Mesenchymal stem cell (in vitro differentiated cells and primary cell): ENCODE measurements at regions not wholly inside any gene's neighbourhood (a gene's known extent, or its start where the extent isn't known, plus 50 kb on each side); places are given as distances from the start of the nearest gene placed in this dataset.

Experiments
- DNase-seq: peaks from one replicate; pipeline ENCODE4 v3.0.0-alpha.2; 2013
- H2AFZ ChIP-seq: one replicate; pipeline ENCODE4 v1.6.1; 2013; ENCODE audit warnings: low read depth, mild to moderate bottlenecking, control low read depth, inconsistent platforms, low read length, moderate library complexity
- H2AK5ac ChIP-seq: 2 replicates; pipeline ENCODE4 v1.6.1; 2013; ENCODE audit warnings: low read length, moderate library complexity, mild to moderate bottlenecking, inconsistent platforms; ENCODE audit not compliant: severe bottlenecking
- H2BK120ac ChIP-seq: one replicate; pipeline ENCODE4 v1.6.1; 2013; ENCODE audit warnings: low read depth, mild to moderate bottlenecking, inconsistent platforms, low read length, moderate library complexity
- H2BK12ac ChIP-seq, 2 experiments: one replicate each; pipeline ENCODE4 v1.6.1; 2013; ENCODE audit warnings: inconsistent platforms in 2 of 2, low read length in 2 of 2, mild to moderate bottlenecking in 2 of 2, moderate library complexity in 2 of 2, control low read depth in 1 of 2
- H2BK15ac ChIP-seq: one replicate; pipeline ENCODE4 v1.6.1; 2013; ENCODE audit warnings: mild to moderate bottlenecking, low read depth, inconsistent platforms; ENCODE audit not compliant: poor library complexity, severe bottlenecking
- H2BK5ac ChIP-seq: 2 replicates; pipeline ENCODE4 v1.6.1; 2013; ENCODE audit warnings: low read depth, mild to moderate bottlenecking, low read length, control low read depth, inconsistent platforms; ENCODE audit not compliant: poor library complexity, severe bottlenecking
- H3K14ac ChIP-seq, 2 experiments: one replicate each; pipeline ENCODE4 v1.6.1; 2013; ENCODE audit warnings: inconsistent platforms in 2 of 2, low read length in 2 of 2, control low read depth in 1 of 2, mild to moderate bottlenecking in 1 of 2, moderate library complexity in 1 of 2
- H3K18ac ChIP-seq, 2 experiments: one replicate each; pipeline ENCODE4 v1.6.1; 2013; ENCODE audit warnings: inconsistent platforms in 2 of 2, low read length in 2 of 2, control low read depth in 1 of 2, low read depth in 1 of 2, mild to moderate bottlenecking in 1 of 2
- H3K23ac ChIP-seq, 2 experiments: one replicate each; pipeline ENCODE4 v1.6.1; 2013; ENCODE audit warnings: inconsistent platforms in 2 of 2, low read length in 2 of 2, mild to moderate bottlenecking in 2 of 2, moderate library complexity in 2 of 2, control low read depth in 1 of 2
- H3K27ac ChIP-seq: 2 replicates; pipeline ENCODE4 v1.5.1; 2013; ENCODE audit warnings: mild to moderate bottlenecking, moderate library complexity, low read length, control low read depth, inconsistent platforms; ENCODE audit not compliant: poor library complexity, severe bottlenecking
- H3K27me3 ChIP-seq, 2 experiments: 2 replicates each; pipeline versions ENCODE4 v1.6.1 to v1.7.0; 2013; ENCODE audit warnings: low read length in 2 of 2, mild to moderate bottlenecking in 2 of 2, moderate library complexity in 2 of 2, control low read depth in 1 of 2, inconsistent platforms in 1 of 2; ENCODE audit not compliant: control insufficient read depth in 1 of 2, insufficient read depth in 1 of 2
- H3K36me3 ChIP-seq, 2 experiments: 2 replicates each; pipeline versions ENCODE4 v1.6.1 to v1.7.0; 2013; ENCODE audit warnings: low read length in 2 of 2, control low read depth in 1 of 2, inconsistent platforms in 1 of 2, low read depth in 1 of 2, mild to moderate bottlenecking in 1 of 2; ENCODE audit not compliant: insufficient read depth in 2 of 2, control insufficient read depth in 1 of 2
- H3K4ac ChIP-seq, 2 experiments: one replicate each; pipeline ENCODE4 v1.6.1; 2013; ENCODE audit warnings: inconsistent platforms in 2 of 2, low read length in 2 of 2, mild to moderate bottlenecking in 2 of 2, moderate library complexity in 2 of 2, control low read depth in 1 of 2, low read depth in 1 of 2
- H3K4me1 ChIP-seq: 2 replicates; pipeline ENCODE4 v1.6.1; 2013; ENCODE audit warnings: low read depth, low read length, control low read depth; ENCODE audit not compliant: control insufficient read depth, insufficient read depth
- H3K4me2 ChIP-seq: 2 replicates; pipeline ENCODE4 v1.6.1; 2013; ENCODE audit warnings: low read length, mild to moderate bottlenecking, inconsistent platforms; ENCODE audit not compliant: poor library complexity, severe bottlenecking
- H3K4me3 ChIP-seq, 2 experiments: 2 replicates each; pipeline versions ENCODE4 v1.5.1 to v1.7.0; 2013; ENCODE audit warnings: low read length in 2 of 2, mild to moderate bottlenecking in 2 of 2, control low read depth in 1 of 2, low read depth in 1 of 2; ENCODE audit not compliant: insufficient read depth in 1 of 2
- H3K79me1 ChIP-seq: replicated peaks from 2 replicates; pipeline ENCODE4 v1.6.1; 2013; ENCODE audit warnings: mild to moderate bottlenecking, control low read depth, low read length, inconsistent platforms; ENCODE audit not compliant: poor library complexity, severe bottlenecking
- H3K9ac ChIP-seq: 2 replicates; pipeline ENCODE4 v1.7.0; 2013; ENCODE audit warnings: mild to moderate bottlenecking, low read length, moderate library complexity
- H3K9me3 ChIP-seq: 2 replicates; pipeline ENCODE4 v1.7.0; 2013; ENCODE audit warnings: mild to moderate bottlenecking, low read length; ENCODE audit not compliant: control insufficient read depth
- H4K8ac ChIP-seq: one replicate; pipeline ENCODE4 v1.6.1; 2013; ENCODE audit warnings: inconsistent platforms, mild to moderate bottlenecking, low read length, moderate library complexity
- H4K91ac ChIP-seq: one replicate; pipeline ENCODE4 v1.6.1; 2013; ENCODE audit warnings: mild to moderate bottlenecking, low read length, inconsistent platforms
- WGBS: methylation state at CpG from one replicate; pipeline ENCODE4 v1.1.7; 2013; ENCODE audit warnings: mixed read lengths; 5-methylcytosine and 5-hydroxymethylcytosine counted together

DNA sequence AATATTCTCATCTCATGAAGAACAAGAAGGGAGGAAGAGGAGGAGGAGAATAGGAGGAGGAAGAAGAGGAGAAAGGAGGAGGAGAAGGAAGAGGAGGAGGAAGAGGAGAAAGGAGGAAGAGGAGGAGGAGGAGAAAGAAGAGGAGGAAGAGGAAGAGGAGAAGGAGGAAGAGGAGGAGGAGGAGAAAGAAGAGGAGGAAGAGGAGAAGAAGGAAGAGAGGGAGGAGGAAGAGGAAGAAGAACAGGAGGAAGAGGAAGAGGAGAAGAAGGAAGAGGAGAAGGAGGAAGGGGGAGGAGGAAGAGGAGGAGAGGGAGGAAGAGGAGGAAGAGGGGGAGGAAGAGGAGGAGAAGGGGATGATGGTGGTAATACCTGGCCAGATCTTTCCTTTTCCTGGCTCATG is 70.0 kb upstream of the PTPRM start:
- Histone ChIP-seq H2BK15ac (no peak overlapping the region), H2BK12ac (no peak overlapping the region)

DNA sequence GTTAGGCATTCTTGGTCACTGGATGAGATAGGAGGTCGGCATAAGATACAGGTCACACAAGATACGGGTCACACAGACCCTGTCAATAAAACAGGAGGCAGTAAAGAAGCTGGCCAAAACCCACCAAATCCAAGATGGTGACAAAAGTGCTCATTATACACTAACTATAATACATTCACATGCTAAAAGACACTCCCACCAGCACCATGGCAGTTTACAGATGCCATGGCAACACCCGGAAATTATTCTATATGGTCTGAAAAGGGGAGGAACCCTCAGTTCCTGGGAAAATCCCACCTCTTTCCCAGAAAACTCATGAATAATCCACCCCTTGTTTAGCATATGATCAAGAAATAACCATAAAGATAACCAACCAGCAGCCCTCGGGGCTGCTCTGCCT is 56.0 kb upstream of the PTPRM start:
- H4K91ac ChIP-seq: no peak overlapping the region
- no peak overlapping the region for H3K27ac ChIP-seq
- no peak overlapping the region for H3K4me2 ChIP-seq
- no peak overlapping the region for H2BK15ac ChIP-seq
- no peak overlapping the region for H3K23ac ChIP-seq
- H3K9me3 ChIP-seq: no peaks in the 10 kb centered on the region
- no peaks in the 10 kb centered on the region for H3K79me1 ChIP-seq
- no peak overlapping the region for H3K14ac ChIP-seq
- H2BK120ac ChIP-seq: no peak overlapping the region
- H2BK5ac ChIP-seq: no peak overlapping the region
- no peak overlapping the region for H3K9ac ChIP-seq
- no peak for DNase-seq
- H3K4me1 ChIP-seq: peaks cover 5% of the 10 kb centered on the region
- peaks cover 16 to 20% of the 10 kb centered on the region in 2 experiments for H3K27me3 ChIP-seq
- no peak overlapping the region for H3K4me3 ChIP-seq
- no peak overlapping the region for H3K18ac ChIP-seq
- H2BK12ac ChIP-seq: no peak overlapping the region
- H3K4ac ChIP-seq: no peak overlapping the region
- H3K36me3 ChIP-seq: no peaks in the 10 kb centered on the region
- H2AK5ac ChIP-seq: no peak overlapping the region
- H4K8ac ChIP-seq: no peak overlapping the region
- WGBS: 90% methylated on average over 4 of the region's 4 CpGs
- no peak overlapping the region for H2AFZ ChIP-seq

More for the DNA sequence above, 70.0 kb upstream of the PTPRM start:
- no peaks in the 10 kb centered on the region for H3K9me3 ChIP-seq
- no peak overlapping the region for H3K27ac ChIP-seq
- no peak overlapping the region for H2AFZ ChIP-seq
- no peak overlapping the region for H2BK5ac ChIP-seq
- H2AK5ac ChIP-seq: no peak overlapping the region
- no peak overlapping the region for H3K4me3 ChIP-seq
- no peak overlapping the region for H3K9ac ChIP-seq
- H3K4me2 ChIP-seq: no peak overlapping the region
- H3K36me3 ChIP-seq: no peaks in the 10 kb centered on the region
- no peak overlapping the region for H3K18ac ChIP-seq
- H3K14ac ChIP-seq: no peak overlapping the region
- DNase-seq: no peak
- H3K79me1 ChIP-seq: no peaks in the 10 kb centered on the region
- H4K8ac ChIP-seq: no peak overlapping the region
- peaks cover 5% of the 10 kb centered on the region in 2 experiments for H3K27me3 ChIP-seq
- no peak overlapping the region for H3K23ac ChIP-seq
- no peak overlapping the region for H2BK120ac ChIP-seq
- no peak overlapping the region for H3K4ac ChIP-seq
- H3K4me1 ChIP-seq: peaks cover 2% of the 10 kb centered on the region
- H4K91ac ChIP-seq: no peak overlapping the region

DNA sequence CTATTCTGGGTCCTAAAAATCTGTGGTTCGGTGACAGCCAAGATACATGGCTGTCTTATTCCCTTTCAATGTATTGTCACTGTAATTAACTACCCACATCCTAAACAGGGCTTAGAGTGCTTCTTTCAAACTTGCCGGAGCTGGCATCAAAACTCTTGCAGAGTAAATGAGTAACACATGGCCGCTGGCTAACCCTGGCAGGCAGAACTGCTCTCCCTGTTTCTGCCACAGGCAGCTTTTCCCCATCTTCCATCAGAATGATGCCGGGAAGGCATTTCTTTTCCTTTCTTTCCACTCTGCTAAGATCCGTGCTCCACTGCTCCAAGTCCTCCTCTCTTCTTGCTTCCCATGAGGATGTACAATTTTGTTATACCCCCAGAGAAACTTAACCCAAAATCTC is 54.8 kb upstream of the PTPRM start:
- Histone ChIP-seq H3K9me3 (no peaks in the 10 kb centered on the region), H3K14ac (no peak overlapping the region), H2BK15ac (no peak overlapping the region), H3K79me1 (no peaks in the 10 kb centered on the region), H3K4ac (no peak overlapping the region), H2BK12ac (no peak overlapping the region), H4K8ac (no peak overlapping the region), H2AFZ (no peak overlapping the region), H3K18ac (no peak overlapping the region), H3K27ac (no peak overlapping the region), H2BK120ac (no peak overlapping the region), H2AK5ac (no peak overlapping the region), H3K4me2 (no peak overlapping the region), H2BK5ac (no peak overlapping the region), H3K23ac (no peak overlapping the region), H3K9ac (peak overlapping the region; percentile 53), H3K27me3 (peaks cover 6 to 17% of the 10 kb centered on the region in 2 experiments), H4K91ac (no peak overlapping the region), H3K4me1 (peaks cover 5% of the 10 kb centered on the region), H3K4me3 (peak overlapping the region in 1 of 2 experiments; percentile 23), H3K36me3 (no peaks in the 10 kb centered on the region)
- DNase-seq: no peak
- 80% methylated on average over 5 of the region's 5 CpGs for WGBS

DNA sequence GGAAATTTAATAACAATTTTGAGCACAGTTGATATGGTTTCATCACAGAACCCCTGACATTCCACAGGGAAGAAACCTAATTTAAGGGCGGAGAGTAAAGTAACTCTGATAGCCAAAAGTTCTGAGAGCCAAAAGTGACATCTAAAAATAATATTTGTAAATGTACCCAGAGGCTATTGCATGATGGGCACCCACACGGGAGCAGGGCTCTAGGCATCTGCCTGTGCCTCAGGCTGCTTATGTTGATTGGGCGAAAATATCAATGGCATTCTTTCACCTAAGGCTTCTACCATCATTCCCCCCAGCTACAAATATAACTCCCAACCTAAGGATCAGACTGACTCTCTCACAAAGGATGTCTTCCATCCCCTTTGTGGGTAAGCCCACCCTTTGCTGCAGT is 54.1 kb upstream of the PTPRM start:
- Histone ChIP-seq H3K79me1 (no peaks in the 10 kb centered on the region), H3K27me3 (peaks cover 0 to 11% of the 10 kb centered on the region in 2 experiments), H3K9ac (no peak overlapping the region), H3K18ac (no peak overlapping the region), H3K27ac (no peak overlapping the region), H3K4me1 (peaks cover 5% of the 10 kb centered on the region), H2AK5ac (no peak overlapping the region), H3K36me3 (no peaks in the 10 kb centered on the region), H3K23ac (no peak overlapping the region), H3K4me3 (no peak overlapping the region), H4K8ac (no peak overlapping the region), H3K14ac (no peak overlapping the region), H4K91ac (no peak overlapping the region), H3K4me2 (no peak overlapping the region), H2AFZ (no peak overlapping the region), H2BK15ac (no peak overlapping the region), H3K4ac (no peak overlapping the region), H3K9me3 (no peaks in the 10 kb centered on the region), H2BK12ac (no peak overlapping the region), H2BK5ac (no peak overlapping the region), H2BK120ac (no peak overlapping the region)
- WGBS: 68% methylated on average over 2 of the region's 3 CpGs
- no peak for DNase-seq
